Psoas muscle (tissue), 7 donors: ENCODE measurements at regions not wholly inside any gene's neighbourhood (a gene's known extent, or its start where the extent isn't known, plus 50 kb on each side); places are given as distances from the start of the nearest gene placed in this dataset.

Experiments
- ATAC-seq, 4 donors: fragments of 200-7000 bp; cut with Tn5 transposase; one replicate each; pipeline ENCODE4 v1.9.1; 2020; ENCODE audit warnings: moderate library complexity in 3 of 4, mild to moderate bottlenecking in 2 of 4
- DNase-seq, 2 donors: peaks; one replicate each; pipeline ENCODE4 v3.0.0-alpha.2; 2020
- H3K27ac ChIP-seq: fragments of 200-600 bp; one replicate; pipeline ENCODE4 v1.8.0; 2022
- H3K27me3 ChIP-seq, 3 donors: fragments of 200-600 bp in 1 of 3; one replicate each; pipeline versions ENCODE4 v1.6.1 to v1.8.0; 2013 to 2022; ENCODE audit warnings: low read length in 2 of 3, mild to moderate bottlenecking in 2 of 3, moderate library complexity in 1 of 3; ENCODE audit not compliant: insufficient read depth in 3 of 3
- H3K36me3 ChIP-seq, 2 donors: fragments of 200-600 bp in 1 of 2; one replicate each; pipeline versions ENCODE4 v1.6.1 to v1.8.0; 2013 to 2022; ENCODE audit warnings: low read depth in 1 of 2, mild to moderate bottlenecking in 1 of 2, moderate library complexity in 1 of 2; ENCODE audit not compliant: insufficient read depth in 1 of 2
- H3K4me1 ChIP-seq: fragments of 200-600 bp; one replicate; pipeline ENCODE4 v1.8.0; 2022
- H3K4me3 ChIP-seq: fragments of 200-600 bp; one replicate; pipeline ENCODE4 v1.8.0; 2022; ENCODE audit warnings: mild to moderate bottlenecking
- H3K9me3 ChIP-seq: fragments of 200-600 bp; one replicate; pipeline ENCODE4 v1.8.0; 2022
- WGBS, 3 donors: extraction: QIAGEN DNeasy Blood & Tissue Kit; methylation state at CpG; one replicate each; pipeline versions ENCODE4 v1.1.6 to v1.1.7; 2013; 5-methylcytosine and 5-hydroxymethylcytosine counted together
- intact Hi-C, 2 donors: fragments of 100-400 bp; cut with DNase I; formaldehyde crosslinking; loops; one replicate each; pipeline versions ENCODE4 v1.11.0 to v1.14.2; 2022
- TF ChIP-seq, protein P1 (sequence below): fragments of 200-600 bp; IDR thresholded peaks from one replicate; pipeline ENCODE4 v1.8.0; 2022; ENCODE audit warnings: antibody characterized with exemption
- donor health status: healthy with polysubstance abuse.
- donor health status: DM: no; HTN: no; CAD: no; lungs with moderate emphysema.
- donor health status: Bipolar disorder and iron deficiency.
- donor health status: healthy.
- donor health status: DM: yes; HTN: yes; CAD: no.
- donor health status: DM: no; HTN: no; CAD: no.
- donor health status: DM: yes; HTN: yes; CAD: no.

DNA sequence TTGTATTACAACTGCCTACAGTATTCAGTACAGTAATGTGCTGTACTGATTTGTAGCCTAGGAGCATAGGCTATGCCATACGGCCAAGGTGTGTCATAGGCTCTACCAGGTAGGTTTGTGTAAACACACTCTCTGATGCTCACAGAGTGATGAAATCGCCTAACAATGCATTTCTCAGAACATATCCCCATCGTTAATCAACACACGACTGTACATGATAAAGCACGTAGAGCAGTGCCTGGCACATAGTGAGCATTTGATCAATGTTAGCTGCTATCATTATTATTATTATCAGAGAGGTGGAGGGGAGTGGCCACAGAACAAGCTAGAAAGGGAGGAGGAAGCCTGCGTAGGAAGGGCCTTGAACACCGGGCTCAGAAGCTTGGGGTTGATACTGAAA lies 81.1 kb upstream of the LHX1 start:
- intact Hi-C loops = no loop called here
- Histone ChIP-seq H3K27ac (no peak overlapping the region), H3K9me3 (no peaks in the 10 kb centered on the region), H3K36me3 (no peaks in the 10 kb centered on the region), H3K4me3 (no peak overlapping the region), H3K4me1 (no peaks in the 10 kb centered on the region), H3K27me3 (peaks cover 0 to 51% (median 5%) of the 10 kb centered on the region in 3 donors)
- TF ChIP-seq, protein P1, sequence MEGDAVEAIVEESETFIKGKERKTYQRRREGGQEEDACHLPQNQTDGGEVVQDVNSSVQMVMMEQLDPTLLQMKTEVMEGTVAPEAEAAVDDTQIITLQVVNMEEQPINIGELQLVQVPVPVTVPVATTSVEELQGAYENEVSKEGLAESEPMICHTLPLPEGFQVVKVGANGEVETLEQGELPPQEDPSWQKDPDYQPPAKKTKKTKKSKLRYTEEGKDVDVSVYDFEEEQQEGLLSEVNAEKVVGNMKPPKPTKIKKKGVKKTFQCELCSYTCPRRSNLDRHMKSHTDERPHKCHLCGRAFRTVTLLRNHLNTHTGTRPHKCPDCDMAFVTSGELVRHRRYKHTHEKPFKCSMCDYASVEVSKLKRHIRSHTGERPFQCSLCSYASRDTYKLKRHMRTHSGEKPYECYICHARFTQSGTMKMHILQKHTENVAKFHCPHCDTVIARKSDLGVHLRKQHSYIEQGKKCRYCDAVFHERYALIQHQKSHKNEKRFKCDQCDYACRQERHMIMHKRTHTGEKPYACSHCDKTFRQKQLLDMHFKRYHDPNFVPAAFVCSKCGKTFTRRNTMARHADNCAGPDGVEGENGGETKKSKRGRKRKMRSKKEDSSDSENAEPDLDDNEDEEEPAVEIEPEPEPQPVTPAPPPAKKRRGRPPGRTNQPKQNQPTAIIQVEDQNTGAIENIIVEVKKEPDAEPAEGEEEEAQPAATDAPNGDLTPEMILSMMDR = no peak
- ATAC-seq = no peak
- WGBS, 3 donors = 66 to 81% (median 74%) methylated on average over 7 of the region's 7 CpGs
- DNase-seq = no peak

DNA sequence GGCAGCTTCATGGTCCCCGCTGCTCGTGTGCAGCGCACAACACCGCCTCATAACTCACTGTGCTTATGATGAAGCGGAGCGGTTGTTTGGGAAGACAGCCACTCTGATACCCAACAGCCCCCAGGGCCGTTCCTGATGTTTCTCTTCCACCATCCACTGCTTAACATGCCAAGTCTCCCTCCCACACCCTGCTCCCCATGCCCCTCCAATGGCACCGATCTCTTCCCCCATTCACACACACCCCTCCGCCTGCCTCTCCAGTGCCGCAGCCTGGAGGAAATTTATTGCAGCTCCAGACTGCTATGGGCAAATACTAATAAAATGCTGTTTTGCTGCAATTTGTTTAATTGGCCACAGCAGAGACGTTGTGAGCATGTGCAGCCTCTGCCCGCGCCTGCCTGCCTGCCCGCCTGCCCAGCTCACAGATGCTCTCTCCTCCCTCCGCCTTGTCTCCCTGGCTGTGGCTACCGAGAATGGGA lies 80.3 kb upstream of the LHX1 start:
- 36 to 44% (median 40%) methylated on average over 16 of the region's 16 CpGs for WGBS, 3 donors
- intact Hi-C loops = no loop called here
- peaks cover 0 to 44% (median 5%) of the 10 kb centered on the region in 3 donors for H3K27me3 ChIP-seq
- TF ChIP-seq, protein P1 = no peak
- ATAC-seq = no peak
- no peaks in the 10 kb centered on the region for H3K9me3 ChIP-seq
- no peak for DNase-seq
- no peak overlapping the region for H3K4me3 ChIP-seq
- no peaks in the 10 kb centered on the region for H3K4me1 ChIP-seq
- H3K36me3 ChIP-seq = no peaks in the 10 kb centered on the region
- no peak overlapping the region for H3K27ac ChIP-seq

DNA sequence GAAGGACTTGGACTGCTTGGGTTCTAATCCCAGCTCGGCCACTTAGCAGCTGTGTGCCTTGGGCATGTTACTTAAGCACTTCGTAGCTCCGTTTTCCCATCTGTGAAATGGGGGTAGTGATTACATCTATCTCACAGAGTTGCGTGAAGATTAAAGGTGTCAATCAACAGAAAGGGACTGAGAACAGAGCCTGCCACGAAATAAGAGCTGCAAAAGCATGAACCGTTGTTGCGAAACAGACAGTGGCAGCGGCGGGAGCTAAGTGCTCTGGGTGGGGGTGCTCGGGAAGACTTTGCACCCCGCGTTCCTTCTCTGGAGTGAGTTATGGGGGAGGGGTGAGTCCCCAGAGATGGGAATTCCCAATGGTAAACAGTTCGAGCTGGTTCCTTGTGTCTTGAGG lies 79.6 kb upstream of the LHX1 start:
- ATAC-seq = no peak

GRCh38 chr17:36858119-36859002 lies 78.9 kb upstream of the LHX1 start:
- TF ChIP-seq, protein P1 = no peak
- Histone ChIP-seq H3K27ac (no peak overlapping the region), H3K36me3 (no peaks in the 10 kb centered on the region)

More for the DNA sequence above, 79.6 kb upstream of the LHX1 start:
- intact Hi-C loops = no loop called here
- 58 to 62% (median 59%) methylated on average over 13 of the region's 13 CpGs for WGBS, 3 donors
- Histone ChIP-seq H3K36me3 (no peaks in the 10 kb centered on the region), H3K9me3 (no peaks in the 10 kb centered on the region), H3K4me3 (no peak overlapping the region), H3K4me1 (no peaks in the 10 kb centered on the region), H3K27me3 (peaks cover 0 to 42% (median 5%) of the 10 kb centered on the region in 3 donors), H3K27ac (no peak overlapping the region)
- no peak for DNase-seq
- TF ChIP-seq, protein P1 = no peak

More at GRCh38 chr17:36858119-36859002, 78.9 kb upstream of the LHX1 start:
- WGBS, 3 donors = 46 to 54% (median 48%) methylated on average over 19 to 20 of the region's 20 CpGs
- ATAC-seq = no peak
- Histone ChIP-seq H3K4me1 (no peaks in the 10 kb centered on the region), H3K9me3 (no peaks in the 10 kb centered on the region), H3K4me3 (no peak overlapping the region), H3K27me3 (peaks cover 0 to 42% (median 5%) of the 10 kb centered on the region in 3 donors)
- intact Hi-C loops = no loop called here
- no peak for DNase-seq
